WERI-Rb-1 (cell line): ENCODE measurements at regions not wholly inside any gene's neighbourhood (a gene's known extent, or its start where the extent isn't known, plus 50 kb on each side); places are given as distances from the start of the nearest gene placed in this dataset.

ENCODE experiments used
- DNase-seq: peaks from one replicate; pipeline ENCODE4 v3.0.0-alpha.2; 2020
- H3K27ac ChIP-seq: fragments of 250-450 bp; sonication (Bioruptor Pico); 2 replicates; pipeline ENCODE4 v1.5.1; 2020; ENCODE audit warnings: mild to moderate bottlenecking, moderate library complexity
- H3K27me3 ChIP-seq: fragments of 250-450 bp; sonication (Bioruptor Pico); 2 replicates; pipeline ENCODE4 v1.5.1; 2021; ENCODE audit warnings: mild to moderate bottlenecking, low read depth, moderate library complexity; ENCODE audit not compliant: insufficient read depth, severe bottlenecking
- H3K36me3 ChIP-seq: fragments of 250-450 bp; sonication (Bioruptor Pico); 2 replicates; pipeline ENCODE4 v1.5.1; 2020; ENCODE audit warnings: mild to moderate bottlenecking, moderate library complexity
- H3K4me3 ChIP-seq: 2 replicates; pipeline ENCODE4 v1.5.1; 2011; ENCODE audit warnings: low read depth, mild to moderate bottlenecking, control low read depth, low read length
- H3K9me3 ChIP-seq: fragments of 250-450 bp; sonication (Bioruptor Pico); 2 replicates; pipeline ENCODE4 v1.5.1; 2021; ENCODE audit warnings: mild to moderate bottlenecking, moderate library complexity; ENCODE audit not compliant: severe bottlenecking
- TF ChIP-seq, protein P1 (sequence below): IDR thresholded peaks from 2 replicates; pipeline ENCODE4 v1.5.1; 2011; ENCODE audit warnings: low read depth, mild to moderate bottlenecking, control low read depth, inconsistent platforms, low read length

DNA sequence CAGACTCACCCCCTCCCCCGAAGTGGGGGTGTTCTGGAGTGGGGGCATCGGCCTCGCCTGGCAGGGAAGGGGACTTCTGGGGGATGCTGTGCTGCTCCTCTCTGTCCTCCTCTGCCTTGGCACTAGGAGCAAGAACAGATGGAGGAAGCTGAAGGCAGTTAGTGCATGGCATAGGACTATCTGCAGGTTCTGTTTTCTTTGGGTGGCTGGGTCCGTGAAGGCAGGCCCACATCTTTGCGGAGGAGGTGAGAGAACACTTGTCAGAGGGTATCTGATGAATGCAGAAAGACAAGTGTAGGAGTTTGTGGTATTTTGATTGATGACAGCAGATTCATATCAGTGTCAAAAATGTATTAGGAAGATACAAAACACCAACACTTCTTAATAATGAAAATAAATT, 411.4 kb downstream of the TSN start:
- no peak for DNase-seq
- Histone ChIP-seq H3K4me3 (no peak overlapping the region), H3K27ac (no peak overlapping the region), H3K9me3 (no peaks in the 10 kb centered on the region), H3K36me3 (no peaks in the 10 kb centered on the region), H3K27me3 (no peaks in the 10 kb centered on the region)
- TF ChIP-seq, protein P1, sequence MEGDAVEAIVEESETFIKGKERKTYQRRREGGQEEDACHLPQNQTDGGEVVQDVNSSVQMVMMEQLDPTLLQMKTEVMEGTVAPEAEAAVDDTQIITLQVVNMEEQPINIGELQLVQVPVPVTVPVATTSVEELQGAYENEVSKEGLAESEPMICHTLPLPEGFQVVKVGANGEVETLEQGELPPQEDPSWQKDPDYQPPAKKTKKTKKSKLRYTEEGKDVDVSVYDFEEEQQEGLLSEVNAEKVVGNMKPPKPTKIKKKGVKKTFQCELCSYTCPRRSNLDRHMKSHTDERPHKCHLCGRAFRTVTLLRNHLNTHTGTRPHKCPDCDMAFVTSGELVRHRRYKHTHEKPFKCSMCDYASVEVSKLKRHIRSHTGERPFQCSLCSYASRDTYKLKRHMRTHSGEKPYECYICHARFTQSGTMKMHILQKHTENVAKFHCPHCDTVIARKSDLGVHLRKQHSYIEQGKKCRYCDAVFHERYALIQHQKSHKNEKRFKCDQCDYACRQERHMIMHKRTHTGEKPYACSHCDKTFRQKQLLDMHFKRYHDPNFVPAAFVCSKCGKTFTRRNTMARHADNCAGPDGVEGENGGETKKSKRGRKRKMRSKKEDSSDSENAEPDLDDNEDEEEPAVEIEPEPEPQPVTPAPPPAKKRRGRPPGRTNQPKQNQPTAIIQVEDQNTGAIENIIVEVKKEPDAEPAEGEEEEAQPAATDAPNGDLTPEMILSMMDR = no peak

DNA sequence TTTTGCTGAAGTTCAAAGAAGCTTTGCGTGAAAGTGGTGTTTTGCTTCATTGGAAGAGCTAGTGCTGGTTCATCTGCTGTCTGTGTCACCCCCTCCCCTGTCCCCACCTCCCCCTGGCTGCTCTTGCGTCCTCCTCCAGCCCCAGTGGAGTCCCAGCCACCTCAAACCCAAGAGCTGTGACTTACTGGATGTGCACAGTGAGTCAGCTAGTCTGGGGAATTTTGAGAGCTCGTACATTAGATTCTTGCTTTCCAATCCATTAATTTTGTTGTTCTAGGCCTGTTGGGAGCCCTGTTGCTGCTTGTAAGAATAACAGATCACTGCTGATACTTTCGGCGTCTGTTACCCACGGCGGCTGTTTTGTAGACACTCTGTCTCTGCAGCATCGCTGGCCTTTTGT, 412.1 kb downstream of the TSN start:
- DNase-seq = no peak
- Histone ChIP-seq H3K27me3 (no peaks in the 10 kb centered on the region), H3K36me3 (no peaks in the 10 kb centered on the region), H3K9me3 (no peaks in the 10 kb centered on the region), H3K4me3 (no peak overlapping the region), H3K27ac (no peak overlapping the region)
- TF ChIP-seq, protein P1 = no peak

DNA sequence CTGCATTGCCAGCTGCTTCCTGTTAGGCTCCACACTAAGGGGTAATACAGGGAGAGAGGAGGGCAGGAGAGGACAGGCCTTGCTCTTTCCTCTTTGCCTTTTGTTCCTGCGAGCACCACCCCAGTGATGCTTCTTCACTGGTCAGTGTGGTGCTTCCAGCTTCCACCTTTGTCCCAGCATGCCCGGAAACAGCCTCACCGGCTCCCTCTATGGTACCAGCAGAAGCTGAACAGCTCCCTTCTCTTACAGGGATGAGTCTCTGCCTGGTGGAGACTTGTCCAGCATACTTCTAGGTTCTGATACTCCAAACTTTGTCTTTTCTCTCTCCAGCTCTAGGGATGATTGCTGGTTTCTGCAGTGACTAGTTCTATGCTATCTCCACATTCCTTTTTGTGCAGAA, 413.3 kb downstream of the TSN start:
- DNase-seq = peak; percentile 42
- H3K36me3 ChIP-seq = no peaks in the 10 kb centered on the region
- no peak overlapping the region for H3K27ac ChIP-seq
- H3K27me3 ChIP-seq = no peaks in the 10 kb centered on the region
- H3K9me3 ChIP-seq = no peaks in the 10 kb centered on the region
- H3K4me3 ChIP-seq = no peak overlapping the region
- TF ChIP-seq, protein P1 = peak; percentile 60

DNA sequence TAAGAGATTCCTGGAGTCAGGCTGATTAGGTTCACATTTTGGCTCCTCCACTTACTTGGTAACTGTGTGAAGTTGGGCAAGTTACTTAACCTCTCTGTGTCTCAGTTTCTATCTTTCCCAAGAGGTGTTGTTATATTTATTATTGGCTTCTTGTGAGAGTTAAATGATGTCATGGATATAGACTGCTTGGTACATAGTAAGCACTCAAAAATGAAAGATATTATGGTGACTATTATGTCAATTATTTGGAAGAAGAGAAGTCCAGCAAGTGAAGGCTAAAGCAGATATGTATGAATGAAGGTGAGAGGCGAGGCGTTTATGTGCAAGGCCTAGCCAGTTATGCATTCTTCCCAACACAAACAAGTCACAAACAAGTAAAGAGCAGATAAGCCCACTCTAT, 417.4 kb downstream of the TSN start:
- Histone ChIP-seq H3K4me3 (no peak overlapping the region), H3K36me3 (no peaks in the 10 kb centered on the region), H3K27me3 (no peaks in the 10 kb centered on the region), H3K27ac (no peak overlapping the region), H3K9me3 (no peaks in the 10 kb centered on the region)
- TF ChIP-seq, protein P1 = no peak
- DNase-seq = no peak

DNA sequence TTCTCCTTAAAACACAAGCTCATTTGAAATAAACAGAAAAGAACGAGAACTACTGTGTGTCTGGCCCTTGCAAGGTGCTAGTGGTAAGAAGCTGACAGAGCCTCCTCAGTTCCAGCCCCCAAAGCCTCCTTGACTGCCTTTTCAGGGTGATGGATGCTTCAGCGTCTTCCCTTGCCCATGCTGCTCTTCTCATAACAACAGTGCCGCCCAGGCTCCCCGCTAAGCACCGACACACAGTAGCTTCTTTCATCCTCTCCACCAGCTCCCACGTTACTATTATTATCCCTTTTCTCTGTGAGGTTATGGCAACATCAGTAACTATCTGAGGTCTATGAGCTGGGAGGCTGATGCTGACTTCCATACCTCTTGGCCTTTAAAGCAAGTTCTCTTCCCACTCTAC, 418.6 kb downstream of the TSN start:
- DNase-seq = no peak
- Histone ChIP-seq H3K9me3 (no peaks in the 10 kb centered on the region), H3K27me3 (no peaks in the 10 kb centered on the region), H3K27ac (no peak overlapping the region), H3K36me3 (no peaks in the 10 kb centered on the region), H3K4me3 (no peak overlapping the region)
- TF ChIP-seq, protein P1 = no peak

DNA sequence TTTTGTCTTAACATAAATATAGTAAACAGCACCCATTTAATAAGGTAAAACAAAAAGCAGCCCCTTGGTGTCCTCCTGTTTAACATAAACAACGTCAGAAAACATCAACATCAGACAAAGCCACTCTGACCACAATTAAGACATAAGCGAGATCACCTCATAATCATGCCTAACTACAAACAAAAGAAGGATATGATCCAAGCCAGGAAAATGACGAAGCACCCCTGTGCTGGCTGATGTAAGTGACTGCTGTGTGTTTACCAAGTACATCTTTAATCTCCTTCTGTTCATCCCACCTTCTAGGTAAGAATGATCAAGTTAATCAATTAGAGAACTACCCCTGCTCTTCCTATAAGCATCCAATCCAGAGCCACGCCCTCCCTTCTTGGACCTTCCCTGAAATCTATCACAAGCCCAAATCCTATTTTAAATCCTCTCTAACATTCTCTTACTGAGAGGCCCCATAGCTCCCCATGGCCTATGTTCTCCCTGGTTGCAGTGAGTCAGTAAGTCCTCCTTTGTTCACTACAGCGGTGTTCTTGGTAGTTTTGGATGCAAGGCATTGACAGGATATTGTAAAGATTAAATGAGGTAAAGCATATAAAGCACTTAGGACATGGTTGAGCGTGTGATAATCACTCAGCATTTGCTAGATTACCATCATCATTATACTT, 424.2 kb downstream of the TSN start:
- Histone ChIP-seq H3K4me3 (no peak overlapping the region), H3K27me3 (no peaks in the 10 kb centered on the region), H3K27ac (peak overlapping the region; percentile 39), H3K36me3 (no peaks in the 10 kb centered on the region), H3K9me3 (peaks cover 8% of the 10 kb centered on the region)
- peak; percentile 77 for DNase-seq
- TF ChIP-seq, protein P1 = no peak
